NB4 (cell line): ENCODE measurements at regions not wholly inside any gene's neighbourhood (a gene's known extent, or its start where the extent isn't known, plus 50 kb on each side); places are given as distances from the start of the nearest gene placed in this dataset.

Experiments
- DNase-seq: peaks from one replicate; pipeline ENCODE4 v3.0.0; 2010; ENCODE audit warnings: low read depth
- H3K4me3 ChIP-seq: one replicate; pipeline ENCODE4 v1.5.1; 2011; ENCODE audit warnings: mild to moderate bottlenecking, low read depth, low read length, moderate library complexity
- MYC ChIP-seq: IDR thresholded peaks from 2 replicates; pipeline ENCODE4 v1.6.1; 2011; ENCODE audit warnings: low read depth, low read length
- POLR2A ChIP-seq: IDR thresholded peaks from 2 replicates; pipeline ENCODE4 v1.6.1; 2011; ENCODE audit warnings: mild to moderate bottlenecking; ENCODE audit not compliant: insufficient read length; ENCODE audit errors: extremely low read depth
- TF ChIP-seq, protein P1 (sequence below): IDR thresholded peaks from one replicate; pipeline ENCODE4 v1.5.1; 2012; ENCODE audit warnings: low read depth, low read length
- TF ChIP-seq, protein P2 (sequence below): IDR thresholded peaks from 2 replicates; pipeline ENCODE4 v1.6.1; 2011; ENCODE audit warnings: low read depth, low read length

DNA sequence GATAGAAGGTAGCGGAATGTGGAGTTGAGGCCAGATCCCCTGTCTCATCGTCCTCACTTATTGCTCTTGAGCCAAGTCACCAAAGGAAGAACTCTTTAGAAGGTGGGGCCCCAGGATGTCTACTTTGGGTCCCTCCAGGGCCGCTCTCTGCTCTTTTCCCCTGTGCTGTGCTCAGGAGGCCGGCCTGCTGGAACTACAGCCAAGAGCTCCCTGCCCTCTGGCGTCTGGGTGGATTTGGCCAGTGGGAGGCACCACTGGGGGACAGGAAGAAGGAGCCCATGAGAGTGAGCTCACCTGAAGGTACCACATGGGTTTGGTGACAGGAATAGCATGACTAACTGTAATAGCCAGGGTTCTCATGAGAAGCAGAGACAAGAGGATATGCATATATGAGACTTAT, 97.7 kb upstream of the FAM180A start:
- TF ChIP-seq POLR2A: no peak
- TF ChIP-seq, protein P1, sequence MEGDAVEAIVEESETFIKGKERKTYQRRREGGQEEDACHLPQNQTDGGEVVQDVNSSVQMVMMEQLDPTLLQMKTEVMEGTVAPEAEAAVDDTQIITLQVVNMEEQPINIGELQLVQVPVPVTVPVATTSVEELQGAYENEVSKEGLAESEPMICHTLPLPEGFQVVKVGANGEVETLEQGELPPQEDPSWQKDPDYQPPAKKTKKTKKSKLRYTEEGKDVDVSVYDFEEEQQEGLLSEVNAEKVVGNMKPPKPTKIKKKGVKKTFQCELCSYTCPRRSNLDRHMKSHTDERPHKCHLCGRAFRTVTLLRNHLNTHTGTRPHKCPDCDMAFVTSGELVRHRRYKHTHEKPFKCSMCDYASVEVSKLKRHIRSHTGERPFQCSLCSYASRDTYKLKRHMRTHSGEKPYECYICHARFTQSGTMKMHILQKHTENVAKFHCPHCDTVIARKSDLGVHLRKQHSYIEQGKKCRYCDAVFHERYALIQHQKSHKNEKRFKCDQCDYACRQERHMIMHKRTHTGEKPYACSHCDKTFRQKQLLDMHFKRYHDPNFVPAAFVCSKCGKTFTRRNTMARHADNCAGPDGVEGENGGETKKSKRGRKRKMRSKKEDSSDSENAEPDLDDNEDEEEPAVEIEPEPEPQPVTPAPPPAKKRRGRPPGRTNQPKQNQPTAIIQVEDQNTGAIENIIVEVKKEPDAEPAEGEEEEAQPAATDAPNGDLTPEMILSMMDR: no peak
- TF ChIP-seq, protein P2, sequence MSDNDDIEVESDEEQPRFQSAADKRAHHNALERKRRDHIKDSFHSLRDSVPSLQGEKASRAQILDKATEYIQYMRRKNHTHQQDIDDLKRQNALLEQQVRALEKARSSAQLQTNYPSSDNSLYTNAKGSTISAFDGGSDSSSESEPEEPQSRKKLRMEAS: no peak
- no peak for TF ChIP-seq MYC
- no peak overlapping the region for H3K4me3 ChIP-seq
- DNase-seq: no peak

DNA sequence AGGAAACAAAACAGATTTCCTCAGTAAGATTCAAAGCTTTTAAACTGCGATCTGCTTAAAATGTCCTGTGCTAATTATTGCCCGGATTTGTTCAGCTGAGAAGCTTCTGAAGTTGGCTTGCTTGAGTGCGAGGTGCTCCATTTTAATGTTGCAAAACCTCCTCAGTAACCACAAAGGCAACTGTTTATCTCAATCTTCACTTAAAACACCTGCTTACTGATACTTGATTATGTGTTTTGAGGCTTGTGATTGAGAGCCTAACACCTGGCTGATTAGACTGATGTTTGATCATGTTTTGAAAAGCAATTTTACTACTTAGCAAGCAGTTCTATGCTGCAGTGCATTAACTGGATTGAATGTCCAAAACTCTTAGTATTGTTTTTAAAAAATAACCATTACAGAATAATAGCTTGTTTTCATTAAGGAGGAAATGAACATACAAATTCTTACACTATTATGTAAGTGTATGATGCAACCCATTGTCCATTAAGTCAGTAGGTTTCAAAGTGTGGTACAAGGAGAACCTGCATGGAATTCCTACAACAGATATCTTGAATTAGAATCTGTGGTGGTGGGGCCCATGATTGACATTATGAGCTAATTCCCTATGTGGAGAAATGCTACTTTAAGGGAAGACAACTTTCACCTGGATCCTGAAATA, 96.9 kb upstream of the FAM180A start:
- H3K4me3 ChIP-seq: no peak overlapping the region
- no peak for DNase-seq
- TF ChIP-seq MYC (no peak), POLR2A (no peak)
- TF ChIP-seq, protein P2: no peak
- TF ChIP-seq, protein P1: no peak

DNA sequence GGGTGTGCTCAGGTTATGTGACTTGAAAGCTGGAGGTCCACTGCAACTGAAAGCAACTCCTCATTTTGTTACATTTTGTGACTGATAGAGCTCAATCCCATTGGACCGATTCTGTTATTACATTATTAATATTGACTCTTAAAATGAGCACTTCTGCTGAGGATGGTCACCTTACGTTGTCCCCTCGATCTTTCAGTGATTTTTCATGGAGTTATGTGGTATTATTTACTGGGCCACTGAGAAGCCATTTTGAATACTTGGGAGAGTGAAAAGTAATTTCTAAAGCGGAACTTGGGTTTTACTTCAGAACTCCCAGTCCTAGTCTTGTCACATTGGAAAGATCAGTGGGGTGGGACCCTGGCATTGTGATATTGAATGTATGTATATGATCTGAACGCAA, 96.3 kb upstream of the FAM180A start:
- no peak for DNase-seq
- no peak overlapping the region for H3K4me3 ChIP-seq
- no peak for TF ChIP-seq MYC
- TF ChIP-seq, protein P2: no peak
- TF ChIP-seq POLR2A: no peak
- TF ChIP-seq, protein P1: no peak

DNA sequence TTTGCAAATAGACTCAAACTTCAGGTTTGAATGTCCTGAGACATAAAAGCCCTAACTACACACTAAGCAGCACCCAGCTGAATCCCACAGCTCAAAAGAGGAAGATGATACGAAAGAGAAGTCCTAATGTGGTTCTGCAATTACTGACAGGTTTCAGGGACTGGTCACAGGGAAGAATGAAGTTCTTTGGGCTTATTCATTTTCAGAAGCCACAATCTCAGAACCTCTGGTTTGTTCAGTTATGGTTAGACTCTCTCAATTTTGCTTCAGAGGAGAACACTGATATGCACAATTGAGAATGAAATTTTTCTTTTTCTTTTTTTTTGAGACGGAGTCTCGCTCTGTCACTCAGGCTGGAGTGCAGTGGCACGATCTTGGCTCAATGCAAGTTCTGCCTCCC, 94.6 kb upstream of the FAM180A start:
- no peak overlapping the region for H3K4me3 ChIP-seq
- DNase-seq: peak; percentile 25
- TF ChIP-seq MYC (no peak), POLR2A (no peak)
- TF ChIP-seq, protein P1: no peak
- TF ChIP-seq, protein P2: no peak

DNA sequence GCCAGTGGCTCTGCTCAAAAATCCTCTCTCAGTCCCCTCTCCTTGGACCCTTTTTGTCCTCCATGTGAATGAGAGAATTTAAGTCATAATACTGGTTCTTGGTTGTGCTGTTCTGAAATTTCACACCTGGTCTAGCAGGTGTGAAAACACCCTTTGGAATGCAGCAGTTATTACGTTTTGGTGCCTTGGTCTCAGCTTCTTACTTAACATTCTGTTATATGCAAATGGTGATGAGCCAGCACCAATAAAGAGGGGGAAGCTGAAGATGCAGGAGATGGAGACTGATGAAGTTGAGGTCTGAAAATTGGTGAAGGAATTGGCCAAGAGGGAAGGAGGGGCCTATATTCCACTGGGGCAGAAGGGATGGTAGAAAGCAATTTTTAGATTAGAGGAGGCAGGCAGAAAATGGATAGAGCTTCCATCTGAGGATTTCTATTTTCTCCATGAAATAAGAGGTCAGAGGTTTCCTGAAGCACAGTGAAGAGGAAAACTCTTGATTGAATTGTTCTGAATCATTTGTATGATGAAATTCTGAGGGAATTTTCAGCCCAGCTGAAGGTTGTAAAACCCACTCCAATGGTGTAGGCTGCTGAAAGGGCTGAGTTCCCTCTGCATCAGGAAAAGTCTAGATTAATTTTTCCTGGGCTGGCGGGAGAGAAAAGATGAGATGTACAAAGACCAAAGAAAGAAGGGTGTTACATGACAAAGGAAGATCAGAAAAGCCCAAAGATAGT, 94.0 kb upstream of the FAM180A start:
- no peak overlapping the region for H3K4me3 ChIP-seq
- TF ChIP-seq, protein P2: no peak
- TF ChIP-seq MYC: no peak
- TF ChIP-seq, protein P1: no peak
- TF ChIP-seq POLR2A: no peak
- DNase-seq: no peak
